Bronchial epithelial cell (primary cell): ENCODE measurements at regions not wholly inside any gene's neighbourhood (a gene's known extent, or its start where the extent isn't known, plus 50 kb on each side); places are given as distances from the start of the nearest gene placed in this dataset.

Experiments used
- DNase-seq: peaks from one replicate; pipeline ENCODE4 v3.0.0-alpha.2; 2010; ENCODE audit warnings: low read depth
- FAIRE-seq: peaks from 2 replicates; lab custom pipeline; 2011; peaks lifted over from hg19 to GRCh38; lab: Jason Lieb, UNC
- H3K27me3 ChIP-seq: 2 replicates; pipeline ENCODE4 v1.5.1; 2011; ENCODE audit warnings: low read length; ENCODE audit not compliant: control insufficient read depth, insufficient read depth
- H3K36me3 ChIP-seq: 2 replicates; pipeline ENCODE4 v1.5.1; 2011; ENCODE audit warnings: low read length; ENCODE audit not compliant: control insufficient read depth, insufficient read depth
- H3K4me3 ChIP-seq: 2 replicates; pipeline ENCODE4 v1.5.1; 2011; ENCODE audit warnings: mild to moderate bottlenecking, low read depth, low read length, control low read depth
- CTCF ChIP-seq: IDR thresholded peaks from 2 replicates; pipeline ENCODE4 v1.5.1; 2011; ENCODE audit warnings: mild to moderate bottlenecking, moderate library complexity, low read length, control low read depth, inconsistent platforms; ENCODE audit not compliant: insufficient read depth, severe bottlenecking

GRCh38 chr2:211258646-211259335, 702.4 kb downstream of the CPS1 start:
- FAIRE-seq (no peak), DNase-seq (no peak)
- Histone ChIP-seq H3K36me3 (no peaks in the 10 kb centered on the region), H3K27me3 (no peaks in the 10 kb centered on the region), H3K4me3 (no peak overlapping the region)
- TF ChIP-seq CTCF, result no peak

- no peak for TF ChIP-seq CTCF
- FAIRE-seq, result no peak
- Histone ChIP-seq H3K4me3 (no peak overlapping the region), H3K36me3 (no peaks in the 10 kb centered on the region), H3K27me3 (no peaks in the 10 kb centered on the region)
- no peak for DNase-seq
Measured at GRCh38 chr2:211259831-211260476, 703.6 kb downstream of the CPS1 start.

- Histone ChIP-seq H3K27me3 (no peaks in the 10 kb centered on the region), H3K4me3 (no peak overlapping the region), H3K36me3 (no peaks in the 10 kb centered on the region)
- FAIRE-seq (no peak), DNase-seq (no peak)
- no peak for TF ChIP-seq CTCF
Measured at GRCh38 chr2:211270257-211270656, 713.9 kb downstream of the CPS1 start.

GRCh38 chr2:211281430-211282073, 725.2 kb downstream of the CPS1 start:
- no peak for TF ChIP-seq CTCF
- Histone ChIP-seq H3K27me3 (no peaks in the 10 kb centered on the region), H3K36me3 (no peaks in the 10 kb centered on the region), H3K4me3 (no peak overlapping the region)
- no peak for FAIRE-seq
- no peak for DNase-seq

- H3K27me3 ChIP-seq, result no peaks in the 10 kb centered on the region
- FAIRE-seq, result no peak
Measured at GRCh38 chr2:211302676-211303075, 746.3 kb downstream of the CPS1 start.

More at GRCh38 chr2:211302676-211303075, 746.3 kb downstream of the CPS1 start:
- TF ChIP-seq CTCF, result no peak
- H3K36me3 ChIP-seq, result no peaks in the 10 kb centered on the region
- no peak overlapping the region for H3K4me3 ChIP-seq
- DNase-seq, result no peak
